Glutamatergic neuron (in vitro differentiated cells): ENCODE measurements at regions not wholly inside any gene's neighbourhood (a gene's known extent, or its start where the extent isn't known, plus 50 kb on each side); places are given as distances from the start of the nearest gene placed in this dataset.

Source experiments
- DNase-seq: peaks from one replicate; pipeline ENCODE4 v3.0.0; 2022
- H3K27ac Mint-ChIP-seq: one replicate; pipeline ENCODE4 v1.8.0; 2020; ENCODE audit warnings: mild to moderate bottlenecking, mixed read lengths, inconsistent platforms; ENCODE audit not compliant: unreplicated experiment
- H3K27me3 Mint-ChIP-seq: one replicate; pipeline ENCODE4 v1.8.0; 2020; ENCODE audit warnings: mild to moderate bottlenecking, moderate library complexity, mixed read lengths, inconsistent platforms; ENCODE audit not compliant: unreplicated experiment
- H3K36me3 Mint-ChIP-seq: one replicate; pipeline ENCODE4 v1.8.0; 2020; ENCODE audit warnings: mild to moderate bottlenecking, mixed read lengths, inconsistent platforms; ENCODE audit not compliant: unreplicated experiment
- H3K4me1 Mint-ChIP-seq: one replicate; pipeline ENCODE4 v1.8.0; 2020; ENCODE audit warnings: mild to moderate bottlenecking, low read depth, mixed read lengths, inconsistent platforms; ENCODE audit not compliant: unreplicated experiment
- H3K4me3 Mint-ChIP-seq: one replicate; pipeline ENCODE4 v1.8.0; 2020; ENCODE audit warnings: mild to moderate bottlenecking, mixed read lengths, inconsistent platforms; ENCODE audit not compliant: unreplicated experiment
- H3K9me3 Mint-ChIP-seq: one replicate; pipeline ENCODE4 v1.8.0; 2020; ENCODE audit warnings: mild to moderate bottlenecking, moderate library complexity, mixed read lengths, inconsistent platforms; ENCODE audit not compliant: unreplicated experiment
- TF ChIP-seq, protein P1 (sequence below): fragments of 200-600 bp; sonication (generic); IDR thresholded peaks from one replicate; pipeline ENCODE4 v1.5.0; 2021; ENCODE audit not compliant: partially characterized antibody, unreplicated experiment

DNA sequence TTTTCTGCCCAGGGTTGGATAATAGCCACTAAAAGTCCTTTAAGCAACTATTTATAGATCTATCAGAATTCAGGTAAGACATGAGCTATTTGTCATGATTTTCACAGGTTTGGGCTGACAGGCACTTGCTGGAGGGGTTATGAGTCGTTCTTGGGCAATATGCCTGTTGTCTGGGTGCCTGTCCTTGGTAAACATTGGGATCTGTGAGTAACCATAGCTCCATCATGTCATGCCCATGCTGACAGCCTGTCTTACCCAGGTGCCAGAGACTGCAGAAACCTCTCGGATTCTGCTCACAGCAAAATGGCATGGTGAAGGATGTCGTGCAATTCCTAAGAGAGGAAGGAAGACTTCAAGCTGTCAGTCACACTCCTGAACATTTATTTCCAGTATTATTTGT, 116.0 kb upstream of the PUDP start:
- H3K4me3 Mint-ChIP-seq: no peak overlapping the region
- TF ChIP-seq, protein P1, sequence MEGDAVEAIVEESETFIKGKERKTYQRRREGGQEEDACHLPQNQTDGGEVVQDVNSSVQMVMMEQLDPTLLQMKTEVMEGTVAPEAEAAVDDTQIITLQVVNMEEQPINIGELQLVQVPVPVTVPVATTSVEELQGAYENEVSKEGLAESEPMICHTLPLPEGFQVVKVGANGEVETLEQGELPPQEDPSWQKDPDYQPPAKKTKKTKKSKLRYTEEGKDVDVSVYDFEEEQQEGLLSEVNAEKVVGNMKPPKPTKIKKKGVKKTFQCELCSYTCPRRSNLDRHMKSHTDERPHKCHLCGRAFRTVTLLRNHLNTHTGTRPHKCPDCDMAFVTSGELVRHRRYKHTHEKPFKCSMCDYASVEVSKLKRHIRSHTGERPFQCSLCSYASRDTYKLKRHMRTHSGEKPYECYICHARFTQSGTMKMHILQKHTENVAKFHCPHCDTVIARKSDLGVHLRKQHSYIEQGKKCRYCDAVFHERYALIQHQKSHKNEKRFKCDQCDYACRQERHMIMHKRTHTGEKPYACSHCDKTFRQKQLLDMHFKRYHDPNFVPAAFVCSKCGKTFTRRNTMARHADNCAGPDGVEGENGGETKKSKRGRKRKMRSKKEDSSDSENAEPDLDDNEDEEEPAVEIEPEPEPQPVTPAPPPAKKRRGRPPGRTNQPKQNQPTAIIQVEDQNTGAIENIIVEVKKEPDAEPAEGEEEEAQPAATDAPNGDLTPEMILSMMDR: no peak
- DNase-seq: no peak

DNA sequence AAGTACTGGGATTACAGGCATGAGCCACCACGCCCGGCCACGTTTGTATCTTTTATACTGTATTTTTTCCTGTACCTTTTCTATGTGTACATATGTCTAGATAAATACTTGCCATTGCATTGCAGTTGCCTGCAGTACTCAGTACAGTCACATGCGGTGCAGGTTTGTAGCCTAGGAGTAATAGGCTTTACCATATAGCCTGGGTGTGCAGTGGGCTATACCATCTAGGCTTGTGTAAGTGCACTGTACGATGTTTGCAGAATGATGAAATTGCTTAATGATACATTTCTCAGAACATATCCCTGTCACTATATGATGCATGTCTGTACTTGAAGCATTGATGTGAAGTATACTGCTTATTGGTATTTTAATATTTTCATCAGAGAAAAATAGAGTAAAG, 115.4 kb upstream of the PUDP start:
- no peak for DNase-seq
- Mint-ChIP-seq H3K9me3 (no peaks in the 10 kb centered on the region), H3K4me1 (no peaks in the 10 kb centered on the region), H3K27me3 (no peaks in the 10 kb centered on the region), H3K36me3 (no peaks in the 10 kb centered on the region), H3K4me3 (no peak overlapping the region), H3K27ac (no peak overlapping the region)
- TF ChIP-seq, protein P1: no peak

More for the DNA sequence above, 116.0 kb upstream of the PUDP start:
- H3K4me1 Mint-ChIP-seq: no peaks in the 10 kb centered on the region
- H3K27ac Mint-ChIP-seq: no peak overlapping the region
- no peaks in the 10 kb centered on the region for H3K36me3 Mint-ChIP-seq
- no peaks in the 10 kb centered on the region for H3K9me3 Mint-ChIP-seq
- no peaks in the 10 kb centered on the region for H3K27me3 Mint-ChIP-seq

DNA sequence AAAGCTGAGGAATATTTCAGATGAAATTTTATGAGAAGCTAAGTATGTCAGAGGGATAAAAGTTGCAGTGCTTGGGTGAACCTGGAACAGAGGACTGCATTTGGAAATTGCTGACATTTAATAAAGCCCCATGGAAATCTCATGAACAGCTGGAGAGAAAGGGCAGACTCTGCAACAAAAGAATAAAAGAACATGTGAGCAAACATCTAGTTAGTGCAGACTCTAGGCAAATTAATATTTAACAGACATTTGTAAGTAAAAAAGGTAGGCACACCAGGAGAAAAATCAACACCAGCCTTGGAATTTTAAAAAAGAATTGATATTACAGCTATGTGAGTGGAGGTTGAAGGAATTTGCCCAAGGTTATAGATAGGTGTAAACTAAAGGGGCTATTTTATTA, 114.6 kb upstream of the PUDP start:
- no peak overlapping the region for H3K4me3 Mint-ChIP-seq
- H3K4me1 Mint-ChIP-seq: no peaks in the 10 kb centered on the region
- DNase-seq: no peak
- no peaks in the 10 kb centered on the region for H3K36me3 Mint-ChIP-seq
- no peaks in the 10 kb centered on the region for H3K9me3 Mint-ChIP-seq
- no peak overlapping the region for H3K27ac Mint-ChIP-seq
- H3K27me3 Mint-ChIP-seq: no peaks in the 10 kb centered on the region
- TF ChIP-seq, protein P1: no peak

DNA sequence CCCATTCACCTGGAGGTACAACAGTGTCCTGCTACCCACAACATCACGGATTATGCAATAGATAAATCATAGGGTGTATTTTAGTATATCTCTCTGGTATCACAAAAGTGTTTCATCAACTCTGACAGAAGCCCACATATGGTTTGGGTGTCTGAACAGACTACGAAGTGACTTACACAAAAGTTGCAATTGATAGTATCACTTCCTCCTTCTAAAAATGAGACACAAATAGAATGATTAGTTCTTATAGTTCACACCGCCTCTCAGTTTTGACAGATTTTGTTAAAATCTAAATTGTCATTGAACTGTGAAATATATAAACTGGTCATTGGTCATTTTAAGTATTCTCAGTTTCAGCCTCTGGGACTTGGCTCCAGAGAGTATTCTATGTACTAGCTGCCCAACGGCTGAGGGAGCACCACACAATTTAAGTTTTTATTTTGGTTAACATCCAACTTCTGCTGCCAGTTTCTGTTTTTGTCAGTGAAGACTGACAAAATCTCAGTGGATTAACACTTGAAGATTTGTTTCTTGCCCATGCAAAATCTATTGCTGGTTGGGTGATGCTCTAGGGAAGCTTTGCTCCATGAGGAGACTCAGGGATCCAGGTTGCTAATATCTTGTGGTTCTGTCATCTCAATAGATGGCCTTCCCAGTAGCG, 113.8 kb upstream of the PUDP start:
- Mint-ChIP-seq H3K27ac (no peak overlapping the region), H3K4me1 (no peaks in the 10 kb centered on the region), H3K4me3 (no peak overlapping the region), H3K9me3 (no peaks in the 10 kb centered on the region), H3K27me3 (no peaks in the 10 kb centered on the region), H3K36me3 (no peaks in the 10 kb centered on the region)
- TF ChIP-seq, protein P1: no peak
- no peak for DNase-seq

DNA sequence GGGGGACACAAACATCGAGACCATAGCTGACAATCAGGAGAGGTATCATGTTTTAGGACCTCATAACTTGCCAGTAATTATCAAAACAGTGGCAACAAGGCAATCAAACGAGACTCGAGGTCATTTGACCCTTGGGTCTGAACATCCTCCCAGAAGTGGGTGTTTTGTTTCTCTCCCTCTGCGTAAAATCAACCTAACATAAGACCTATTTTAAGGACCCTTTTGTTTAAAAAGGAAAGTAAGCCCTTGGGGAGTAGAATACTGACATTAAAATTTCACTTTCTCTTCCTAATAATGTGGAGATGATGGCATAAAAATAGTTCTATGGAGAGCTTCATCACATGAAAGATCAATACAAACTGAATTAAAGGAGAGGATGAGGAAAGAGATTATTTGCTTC, 106.2 kb upstream of the PUDP start:
- H3K27me3 Mint-ChIP-seq: peaks cover 1% of the 10 kb centered on the region
- DNase-seq: no peak
- TF ChIP-seq, protein P1: no peak
- no peak overlapping the region for H3K4me3 Mint-ChIP-seq
- no peak overlapping the region for H3K27ac Mint-ChIP-seq
- H3K36me3 Mint-ChIP-seq: no peaks in the 10 kb centered on the region
- no peaks in the 10 kb centered on the region for H3K4me1 Mint-ChIP-seq
- H3K9me3 Mint-ChIP-seq: no peaks in the 10 kb centered on the region
